ENCODE measurements at regions not wholly inside any gene's neighbourhood (a gene's known extent, or its start where the extent isn't known, plus 50 kb on each side); places are given as distances from the start of the nearest gene placed in this dataset.

- TF ChIP-seq Cebpa-rat (IDR thresholded peaks at IDR 0.05), result no peak
- Histone ChIP-seq H3K4me1 (no peaks in the 10 kb centered on the region), H3K4me3 (no peak overlapping the region), H3K27ac (no peak overlapping the region), H3K9ac (no peak overlapping the region), H3K4me2 (no peak overlapping the region), H3K27me3 (no peaks in the 10 kb centered on the region), H3K9me3 (replicated peaks in 1 of 11) (no peaks in the 10 kb centered on the region), H4K20me1 (no peaks in the 10 kb centered on the region; a peak in 1 of 22 replicates), H3K36me3 (no peaks in the 10 kb centered on the region)
Observed at GRCh38 chr2:23260621-23261020, 124.4 kb upstream of the KLHL29 start.

GRCh38 chr2:23268467-23269263 lies 116.3 kb upstream of the KLHL29 start:
- Histone ChIP-seq H3K4me1 (no peaks in the 10 kb centered on the region), H4K20me1 (no peaks in the 10 kb centered on the region), H3K36me3 (no peaks in the 10 kb centered on the region), H3K9ac (no peak overlapping the region), H3K4me3 (no peak overlapping the region), H3K9me3 (replicated peaks in 1 of 11) (no peaks in the 10 kb centered on the region), H3K27ac (no peak overlapping the region; a peak in 1 of 22 replicates), H3K4me2 (no peak overlapping the region), H3K27me3 (no peaks in the 10 kb centered on the region)
- TF ChIP-seq Cebpa-rat (IDR thresholded peaks at IDR 0.05), result no peak

GRCh38 chr2:23269747-23270146 lies 115.2 kb upstream of the KLHL29 start:
- Histone ChIP-seq H3K36me3 (no peaks in the 10 kb centered on the region), H3K9ac (no peak overlapping the region), H3K27ac (no peak overlapping the region), H3K4me2 (no peak overlapping the region), H4K20me1 (no peaks in the 10 kb centered on the region), H3K27me3 (no peaks in the 10 kb centered on the region), H3K9me3 (replicated peaks in 1 of 11) (no peaks in the 10 kb centered on the region), H3K4me3 (no peak overlapping the region), H3K4me1 (no peaks in the 10 kb centered on the region)
- no peak for TF ChIP-seq Cebpa-rat (IDR thresholded peaks at IDR 0.05)

- no peaks in the 10 kb centered on the region for H4K20me1 ChIP-seq
- no peak overlapping the region for H3K4me2 ChIP-seq
- no peak for TF ChIP-seq Cebpa-rat (IDR thresholded peaks at IDR 0.05)
- H3K27ac ChIP-seq, result no peak overlapping the region
- no peaks in the 10 kb centered on the region for H3K36me3 ChIP-seq
- H3K9ac ChIP-seq, result no peak overlapping the region
- H3K4me3 ChIP-seq, result no peak overlapping the region
- no peaks in the 10 kb centered on the region for H3K9me3 ChIP-seq (replicated peaks in 1 of 11)
- no peaks in the 10 kb centered on the region for H3K4me1 ChIP-seq
- no peaks in the 10 kb centered on the region for H3K27me3 ChIP-seq
Observed at GRCh38 chr2:23270810-23271209, 114.2 kb upstream of the KLHL29 start.

GRCh38 chr2:23271230-23271629 lies 113.7 kb upstream of the KLHL29 start:
- no peaks in the 10 kb centered on the region for H3K27me3 ChIP-seq
- no peak for TF ChIP-seq Cebpa-rat (IDR thresholded peaks at IDR 0.05)
- no peaks in the 10 kb centered on the region for H3K4me1 ChIP-seq
- no peak overlapping the region for H3K4me2 ChIP-seq
- H3K4me3 ChIP-seq, result no peak overlapping the region
- no peaks in the 10 kb centered on the region for H3K36me3 ChIP-seq
- H3K27ac ChIP-seq, result no peak overlapping the region
- no peak overlapping the region for H3K9ac ChIP-seq
- H3K9me3 ChIP-seq (replicated peaks in 1 of 11), result no peaks in the 10 kb centered on the region
- no peaks in the 10 kb centered on the region for H4K20me1 ChIP-seq

GRCh38 chr2:23273786-23274185 lies 111.2 kb upstream of the KLHL29 start:
- Histone ChIP-seq H4K20me1 (no peaks in the 10 kb centered on the region), H3K9ac (no peak overlapping the region), H3K4me2 (no peak overlapping the region), H3K4me3 (no peak overlapping the region), H3K36me3 (no peaks in the 10 kb centered on the region), H3K4me1 (no peaks in the 10 kb centered on the region), H3K27ac (no peak overlapping the region), H3K27me3 (no peaks in the 10 kb centered on the region), H3K9me3 (replicated peaks in 1 of 11) (no peaks in the 10 kb centered on the region)
- no peak for TF ChIP-seq Cebpa-rat (IDR thresholded peaks at IDR 0.05)

GRCh38 chr2:23280401-23280800 lies 104.6 kb upstream of the KLHL29 start:
- Histone ChIP-seq H3K36me3 (no peaks in the 10 kb centered on the region), H3K4me1 (no peaks in the 10 kb centered on the region), H3K9ac (no peak overlapping the region), H3K27me3 (no peaks in the 10 kb centered on the region), H3K27ac (no peak overlapping the region), H4K20me1 (no peaks in the 10 kb centered on the region), H3K4me2 (no peak overlapping the region), H3K9me3 (replicated peaks in 1 of 11) (no peaks in the 10 kb centered on the region), H3K4me3 (no peak overlapping the region)
- TF ChIP-seq Cebpa-rat (IDR thresholded peaks at IDR 0.05), result no peak

GRCh38 chr2:23283653-23284052 lies 101.3 kb upstream of the KLHL29 start:
- H3K36me3 ChIP-seq, result no peaks in the 10 kb centered on the region

GRCh38 chr2:23285091-23285800 lies 99.7 kb upstream of the KLHL29 start:
- Histone ChIP-seq H3K9me3 (replicated peaks in 1 of 11) (no peaks in the 10 kb centered on the region), H4K20me1 (no peaks in the 10 kb centered on the region), H3K4me2 (no peak overlapping the region), H3K27me3 (no peaks in the 10 kb centered on the region), H3K9ac (no peak overlapping the region), H3K4me1 (peaks cover 0 to 12% (median 0%) of the 10 kb centered on the region in 10 experiments; a peak in 2 of 20 replicates), H3K27ac (no peak overlapping the region), H3K36me3 (no peaks in the 10 kb centered on the region), H3K4me3 (no peak overlapping the region)
- no peak for TF ChIP-seq Cebpa-rat (IDR thresholded peaks at IDR 0.05)

More at GRCh38 chr2:23283653-23284052, 101.3 kb upstream of the KLHL29 start:
- H3K4me2 ChIP-seq, result no peak overlapping the region
- H3K27ac ChIP-seq, result no peak overlapping the region
- H4K20me1 ChIP-seq, result no peaks in the 10 kb centered on the region
- no peaks in the 10 kb centered on the region for H3K9me3 ChIP-seq (replicated peaks in 1 of 11)
- H3K27me3 ChIP-seq, result no peaks in the 10 kb centered on the region
- peaks cover 0 to 12% (median 0%) of the 10 kb centered on the region in 10 experiments; a peak in 2 of 20 replicates for H3K4me1 ChIP-seq
- H3K4me3 ChIP-seq, result no peak overlapping the region
- H3K9ac ChIP-seq, result no peak overlapping the region
- no peak for TF ChIP-seq Cebpa-rat (IDR thresholded peaks at IDR 0.05)
